ENCODE measurements at regions not wholly inside any gene's neighbourhood (a gene's known extent, or its start where the extent isn't known, plus 50 kb on each side); places are given as distances from the start of the nearest gene placed in this dataset.

GRCh38 chr9:18240213-18240612 lies 233.7 kb upstream of the ADAMTSL1 start:
- TF ChIP-seq CTCF (conservative IDR thresholded peaks at IDR 0.05 in 1 of 2, IDR thresholded peaks at IDR 0.05 in 1 of 2; ENCODE audit: low read depth in 1 of 2, low read length in 2 of 2), result no peak
- no peak for TF ChIP-seq EZH2 (IDR thresholded peaks at IDR 0.05; ENCODE audit: low read length, missing control alignments)
